ENCODE measurements at regions not wholly inside any gene's neighbourhood (a gene's known extent, or its start where the extent isn't known, plus 50 kb on each side); places are given as distances from the start of the nearest gene placed in this dataset.
A peak's percentile ranks its signal among the peaks of the same experiment; 100 is the strongest.
"Not testable (repeated sequence)": the region's sequence is repeated elsewhere in the genome, so short reads cannot be mapped to it uniquely, and the experiment has no call there.

DNA sequence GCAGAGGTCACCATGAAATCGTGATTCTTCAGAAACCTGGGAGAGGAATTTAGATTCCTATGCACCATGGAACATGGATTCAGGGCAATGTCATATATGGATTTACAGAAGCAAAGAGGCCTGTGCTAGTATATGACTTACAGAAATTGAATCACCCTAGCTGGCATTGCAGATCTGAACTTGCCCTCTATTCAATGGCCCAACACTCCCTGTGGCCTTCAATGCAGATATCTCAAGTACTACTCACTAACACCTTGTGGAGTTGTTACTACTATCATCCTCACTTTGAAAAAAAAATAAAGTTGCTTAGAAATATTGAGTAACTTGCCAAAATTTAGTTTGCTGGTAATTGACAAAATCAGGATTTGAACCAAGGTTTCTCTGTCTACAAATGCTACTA lies 305.4 kb upstream of the SLITRK1 start:
- no peak for DNase-seq (ENCODE audit: low read depth)

DNA sequence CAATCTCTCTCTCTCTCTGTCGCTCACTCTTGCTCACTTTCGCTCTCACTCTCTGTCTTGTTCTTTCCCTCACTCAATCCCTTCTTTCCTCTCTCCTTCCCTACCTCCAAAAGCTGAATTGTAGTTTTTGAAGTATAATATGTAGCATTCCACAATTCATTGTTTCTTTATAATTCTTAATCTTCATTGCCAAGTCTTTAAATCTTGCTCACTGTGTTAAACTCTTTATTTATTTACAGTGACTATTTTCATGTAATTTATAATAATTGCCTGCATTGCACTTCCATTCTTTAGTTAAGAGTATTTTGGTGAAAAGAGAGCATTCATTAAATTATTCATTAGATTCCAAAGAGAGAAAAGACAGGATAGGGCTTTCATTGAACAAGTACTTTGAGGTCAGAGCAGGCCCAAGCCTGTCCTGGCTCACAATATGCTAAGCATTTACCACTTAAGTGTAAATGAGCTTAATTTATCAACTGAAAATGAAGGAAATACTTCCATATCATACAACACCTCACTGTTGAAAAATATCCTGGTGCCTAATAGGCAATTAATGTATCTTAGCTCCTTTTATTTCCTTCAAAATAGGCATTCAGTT lies 257.4 kb upstream of the SLITRK1 start:
- DNase-seq (ENCODE audit: low read depth): no peak

DNA sequence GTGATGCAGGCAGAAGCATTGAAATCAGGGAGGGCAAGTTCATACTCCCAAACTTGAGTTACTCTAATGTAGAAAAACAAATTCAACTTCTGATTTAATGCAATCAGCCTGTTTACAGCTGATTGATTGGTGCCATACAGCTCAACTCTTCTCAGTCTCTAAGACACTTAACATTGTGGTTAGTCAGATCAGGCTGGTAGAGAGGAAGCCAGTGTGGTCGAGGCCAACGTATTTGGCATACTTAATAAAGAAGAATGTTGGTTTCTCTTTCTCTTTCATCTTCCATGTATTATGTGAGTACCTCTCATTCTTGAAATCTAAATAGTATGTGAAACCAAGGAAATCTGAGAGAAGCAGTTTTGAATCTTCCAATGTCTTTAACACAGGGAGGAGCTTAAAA lies 255.0 kb upstream of the SLITRK1 start:
- peak; percentile 14 for DNase-seq (ENCODE audit: low read depth)

DNA sequence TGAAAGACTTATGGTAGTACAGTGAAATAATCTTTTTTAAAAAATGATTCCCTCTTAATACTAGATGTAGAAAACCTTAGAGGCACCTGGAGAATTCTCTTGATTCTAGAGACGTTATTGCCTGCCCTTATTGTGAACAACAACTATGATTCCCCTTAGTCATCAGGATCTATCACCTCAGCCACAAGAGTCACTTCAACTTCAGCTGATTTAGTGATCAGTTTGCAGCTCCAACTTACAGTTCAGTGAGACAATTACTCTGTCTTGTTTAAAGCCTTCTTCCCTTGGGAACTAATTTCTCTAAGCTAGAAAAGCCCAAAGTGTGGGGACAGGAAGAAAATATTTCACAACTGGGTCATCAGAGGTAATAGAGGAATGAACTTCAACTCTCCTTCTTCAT lies 254.3 kb upstream of the SLITRK1 start:
- DNase-seq (ENCODE audit: low read depth): no peak

DNA sequence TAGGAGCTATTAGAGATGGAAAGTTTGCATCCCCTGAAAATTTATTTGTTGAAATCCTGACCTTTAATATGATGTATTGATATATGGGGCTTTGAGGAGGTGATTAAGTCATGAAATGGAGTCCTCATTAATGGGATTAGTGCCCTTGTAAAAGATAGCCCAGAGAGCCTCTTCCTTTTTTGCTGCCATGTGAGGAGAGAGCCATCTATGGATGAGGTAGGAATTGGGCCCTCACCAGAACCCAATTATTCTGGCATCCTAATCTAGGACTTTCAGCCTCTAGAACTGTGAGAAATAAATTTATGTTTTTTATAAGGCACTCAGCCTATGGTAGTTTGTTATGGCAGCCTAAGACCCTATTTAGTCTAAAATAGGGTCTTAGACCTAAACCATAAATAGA lies 250.2 kb upstream of the SLITRK1 start:
- no peak for DNase-seq (ENCODE audit: low read depth)

DNA sequence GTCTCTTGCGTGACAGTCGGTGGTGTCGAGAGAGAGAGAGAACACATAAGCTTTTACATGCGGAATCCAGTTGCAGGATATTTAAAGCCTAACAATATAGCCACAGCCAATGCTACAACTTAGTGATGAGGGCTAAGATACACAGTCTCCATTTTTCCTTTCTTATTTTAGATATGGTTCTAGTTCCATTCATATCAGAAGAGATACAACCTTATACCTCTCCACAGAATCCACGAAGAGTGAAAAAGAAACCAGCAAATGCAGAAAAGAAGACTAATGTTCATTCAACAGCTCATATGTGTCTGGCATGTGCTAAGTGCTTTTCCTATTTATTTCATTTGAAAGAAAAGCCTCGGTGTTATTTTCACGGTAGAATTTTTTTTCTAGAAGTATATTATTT lies 249.0 kb upstream of the SLITRK1 start:
- no peak for DNase-seq (ENCODE audit: low read depth)

DNA sequence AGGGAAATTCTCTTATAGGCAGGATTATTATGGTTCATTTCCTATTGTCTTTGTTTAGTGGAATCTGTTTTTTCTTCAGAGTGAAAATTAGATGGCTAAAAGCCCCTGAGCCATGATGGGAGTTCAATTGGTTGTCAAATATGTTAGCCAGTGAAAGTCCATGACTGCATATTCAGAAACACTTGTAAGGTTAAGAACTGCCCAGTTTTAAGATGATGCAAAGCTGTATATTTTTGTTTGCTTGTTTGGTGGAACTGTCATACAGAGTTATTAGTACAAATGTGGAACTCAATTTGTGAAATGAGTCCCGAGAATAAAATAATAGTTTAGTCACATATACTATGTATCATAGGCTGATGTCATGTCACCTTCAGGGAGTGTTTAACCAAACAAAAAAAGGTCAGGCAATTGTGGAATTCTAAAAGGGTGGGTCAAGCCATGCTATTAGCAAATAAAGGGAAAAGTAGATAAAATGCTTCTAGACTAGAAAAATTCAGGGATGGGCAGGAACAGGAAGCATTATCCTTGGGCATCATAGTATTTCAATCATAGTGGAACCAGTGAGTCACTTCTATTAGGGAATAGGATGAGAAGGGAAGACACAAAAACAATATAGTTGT lies 248.3 kb upstream of the SLITRK1 start:
- no peak for DNase-seq (ENCODE audit: low read depth)

DNA sequence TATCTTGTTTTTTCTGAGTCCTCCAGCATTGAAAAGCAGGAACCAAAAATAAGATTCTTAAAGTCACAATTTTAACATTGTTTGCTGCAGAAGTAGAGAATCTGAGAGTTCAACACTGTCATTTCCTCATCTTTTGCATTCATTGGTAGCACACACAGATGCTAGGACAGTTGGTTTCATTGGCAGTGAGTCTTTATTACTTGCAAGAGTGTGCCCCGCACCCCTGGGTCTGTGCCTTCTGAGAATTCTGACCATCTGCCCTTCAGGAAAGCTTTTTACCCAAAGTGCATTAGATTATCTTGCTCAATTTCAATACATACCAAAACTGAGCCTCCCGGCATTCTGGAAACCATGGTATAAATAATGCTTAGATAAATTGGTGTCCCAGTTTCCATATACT lies 247.7 kb upstream of the SLITRK1 start:
- no peak for DNase-seq (ENCODE audit: low read depth)

DNA sequence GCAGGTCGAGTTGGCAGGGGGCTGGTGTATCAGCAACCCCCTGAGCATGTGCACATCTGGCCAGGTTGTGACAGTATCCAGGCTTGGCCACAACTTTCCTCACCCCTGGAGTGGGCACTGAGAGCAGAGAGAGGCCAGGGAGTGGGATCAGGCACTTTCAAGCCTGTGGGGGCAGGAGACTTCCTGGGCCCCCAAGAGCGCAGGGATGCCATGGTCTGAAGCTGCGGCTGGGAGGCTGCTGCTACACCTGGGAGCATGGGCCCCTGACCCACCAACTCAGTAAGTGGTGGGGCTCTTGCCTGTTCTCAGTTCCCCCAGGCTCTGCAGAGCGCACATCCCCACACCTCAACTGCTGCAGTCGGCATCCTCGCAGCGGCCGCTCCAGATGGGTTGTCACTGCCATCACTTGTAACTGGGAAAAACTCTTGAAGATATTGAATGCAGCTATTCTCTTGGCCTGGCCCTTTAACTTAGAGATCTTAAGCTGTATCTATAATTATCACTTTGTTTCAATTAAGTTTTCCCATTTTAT lies 245.4 kb upstream of the SLITRK1 start:
- DNase-seq (ENCODE audit: low read depth): no peak

DNA sequence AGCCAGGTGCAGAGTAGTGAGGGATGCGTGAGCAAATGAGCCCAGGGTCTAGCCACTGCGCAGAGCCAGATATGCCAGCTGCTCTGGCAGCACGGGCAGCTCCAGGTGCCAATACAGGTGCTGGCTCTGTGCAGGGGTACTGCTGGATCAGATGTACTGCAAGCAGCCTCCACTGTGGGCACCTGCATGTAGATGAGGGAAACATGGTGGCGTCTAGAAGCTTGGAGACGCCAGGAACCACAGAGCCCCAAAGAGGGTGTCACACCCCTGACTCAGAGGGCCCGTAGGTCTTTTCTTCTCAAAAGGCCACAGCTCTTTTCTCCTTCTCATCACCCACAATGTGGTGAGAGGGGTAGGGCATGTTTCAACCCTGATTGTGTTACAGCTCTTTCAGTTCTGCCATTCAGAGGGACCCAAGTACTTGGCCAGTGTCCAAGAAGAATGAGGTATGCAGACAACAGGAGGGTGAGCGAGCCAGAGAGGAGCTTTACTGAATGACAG lies 244.4 kb upstream of the SLITRK1 start:
- no peak for DNase-seq (ENCODE audit: low read depth)

DNA sequence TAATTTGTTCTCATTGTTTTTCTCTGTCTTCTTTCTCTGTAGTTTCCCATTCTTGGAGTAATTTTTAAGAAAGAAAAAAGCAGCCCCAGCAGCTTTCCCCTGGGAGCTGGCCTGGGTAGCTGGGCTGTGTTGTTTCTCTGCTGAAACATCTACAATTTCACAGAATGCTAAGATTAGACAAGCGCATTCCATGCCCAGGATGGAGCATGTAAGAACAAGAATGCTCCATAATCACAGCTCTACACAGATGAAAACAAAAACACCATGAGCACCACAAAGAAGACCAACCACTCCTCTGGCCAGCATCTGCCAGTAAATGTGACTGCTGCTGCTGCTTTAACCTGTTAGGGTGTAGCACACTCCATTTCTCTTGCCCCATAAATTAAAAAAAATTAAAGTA lies 239.2 kb upstream of the SLITRK1 start:
- DNase-seq (ENCODE audit: low read depth): no peak

DNA sequence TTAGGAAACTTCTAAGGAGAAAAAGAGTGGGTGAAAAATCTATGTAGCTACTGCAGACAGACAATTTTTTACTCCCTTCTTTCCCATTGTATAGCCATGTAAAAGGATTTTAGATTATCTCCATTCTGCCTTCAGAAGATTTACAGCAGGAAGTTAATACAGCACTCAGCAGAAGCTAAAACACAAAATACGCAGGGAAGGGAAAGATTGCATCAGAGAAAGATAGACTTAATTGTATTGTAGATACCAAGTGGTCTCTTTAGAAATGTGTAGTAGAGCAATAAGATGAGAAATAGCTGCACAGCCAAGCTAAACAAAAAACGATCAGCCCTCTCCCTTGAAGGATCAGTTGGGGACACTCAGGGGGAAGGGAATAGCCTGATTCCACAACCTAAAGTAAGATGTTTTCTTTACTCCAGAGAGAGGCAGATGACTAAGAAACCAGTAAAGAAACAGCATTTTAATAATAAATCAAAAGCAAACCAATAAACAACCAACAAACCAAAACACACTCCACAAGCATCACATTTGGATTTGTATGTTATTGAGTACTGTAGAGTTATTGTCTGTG lies 236.7 kb upstream of the SLITRK1 start:
- DNase-seq (ENCODE audit: low read depth): no peak

DNA sequence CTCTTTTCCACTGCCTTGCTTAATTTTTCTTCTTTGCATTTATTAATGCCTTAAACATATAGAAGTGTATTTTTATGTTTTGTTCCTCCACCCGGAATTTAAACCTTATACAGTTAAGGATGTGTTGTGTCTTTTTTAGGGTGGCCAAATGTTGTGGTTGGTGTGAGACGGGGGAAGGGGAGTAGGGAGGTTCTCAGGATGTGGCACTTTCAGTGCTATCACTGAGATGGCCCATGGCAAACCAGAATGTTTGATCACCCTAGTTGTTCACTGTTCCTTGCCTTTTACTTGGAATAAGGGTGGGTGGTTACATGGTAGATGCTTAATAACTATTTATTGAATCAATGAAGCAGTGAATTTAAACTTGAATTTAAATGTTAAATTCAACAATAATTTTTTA lies 216.0 kb upstream of the SLITRK1 start:
- no peak for DNase-seq (ENCODE audit: low read depth)

DNA sequence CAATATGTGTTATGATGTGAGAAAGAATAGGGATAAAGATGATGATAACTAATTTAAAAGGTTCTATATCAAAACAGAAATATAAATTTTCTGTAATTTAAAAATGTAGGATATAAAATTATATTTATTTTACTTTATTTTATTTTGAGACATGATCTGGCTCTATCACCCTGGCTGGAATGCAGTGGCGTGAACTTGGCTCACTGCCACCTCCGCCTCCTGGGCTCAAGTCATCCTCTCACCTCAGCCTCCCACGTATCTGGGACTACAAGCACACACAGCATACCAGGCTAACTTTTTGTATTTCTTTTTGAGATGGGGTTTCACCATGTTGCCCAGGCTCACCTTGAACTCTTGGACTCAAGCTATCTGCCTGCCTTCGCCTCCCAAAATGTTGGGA lies 214.9 kb upstream of the SLITRK1 start:
- DNase-seq (ENCODE audit: low read depth): no peak

DNA sequence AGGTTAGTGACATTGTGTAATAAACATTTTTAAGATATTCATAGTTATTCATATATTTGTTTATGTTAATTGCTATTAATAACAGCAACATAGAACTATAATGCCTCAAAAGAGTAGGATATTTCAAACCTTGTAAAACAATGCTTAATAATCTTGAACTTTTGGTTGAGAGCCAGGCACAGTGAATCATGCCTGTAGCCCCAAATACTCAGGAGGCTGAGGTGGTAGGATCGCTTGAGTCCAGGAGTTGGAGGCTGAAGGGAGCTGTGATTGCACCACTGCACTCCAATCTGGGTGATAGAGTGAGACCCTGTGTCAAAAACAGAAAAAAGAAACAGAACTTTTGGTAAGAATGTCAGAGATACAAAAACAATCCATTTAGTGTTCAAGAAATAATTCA lies 213.9 kb upstream of the SLITRK1 start:
- no peak for DNase-seq (ENCODE audit: low read depth)

DNA sequence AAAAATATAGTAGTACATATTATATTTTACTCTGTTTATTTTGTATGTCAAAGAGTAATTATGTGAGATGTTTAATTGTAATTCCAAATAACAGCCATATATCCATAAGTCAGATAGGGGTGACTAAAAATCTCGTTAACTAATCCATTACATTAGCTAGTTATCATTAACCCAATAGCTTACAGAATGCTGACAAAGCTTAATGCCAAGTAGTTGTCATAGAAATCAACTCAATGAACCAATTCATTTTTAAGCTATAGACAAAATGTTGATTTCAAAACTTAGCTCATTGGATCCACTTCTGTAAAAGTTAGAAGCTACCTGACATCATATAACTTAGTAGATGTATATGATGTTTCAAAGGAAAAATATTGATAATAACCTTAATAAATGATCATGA lies 206.7 kb upstream of the SLITRK1 start:
- DNase-seq (ENCODE audit: low read depth): no peak

DNA sequence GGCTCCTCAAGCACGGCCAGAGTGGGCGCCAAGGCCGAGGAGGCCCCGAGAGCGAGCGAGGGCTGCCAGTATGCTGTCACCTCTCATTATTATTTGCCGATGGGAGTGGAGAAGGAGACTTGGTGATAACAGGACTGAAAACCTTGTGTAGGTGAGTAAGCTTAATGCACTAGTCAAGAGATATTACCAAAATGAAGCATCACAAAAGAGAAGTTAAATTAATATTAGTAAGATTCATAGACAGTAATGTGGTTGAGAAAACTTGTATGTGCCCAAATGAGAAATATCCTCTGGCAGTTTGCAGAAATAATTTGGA lies 204.5 kb upstream of the SLITRK1 start:
- no peak for DNase-seq (ENCODE audit: low read depth)

DNA sequence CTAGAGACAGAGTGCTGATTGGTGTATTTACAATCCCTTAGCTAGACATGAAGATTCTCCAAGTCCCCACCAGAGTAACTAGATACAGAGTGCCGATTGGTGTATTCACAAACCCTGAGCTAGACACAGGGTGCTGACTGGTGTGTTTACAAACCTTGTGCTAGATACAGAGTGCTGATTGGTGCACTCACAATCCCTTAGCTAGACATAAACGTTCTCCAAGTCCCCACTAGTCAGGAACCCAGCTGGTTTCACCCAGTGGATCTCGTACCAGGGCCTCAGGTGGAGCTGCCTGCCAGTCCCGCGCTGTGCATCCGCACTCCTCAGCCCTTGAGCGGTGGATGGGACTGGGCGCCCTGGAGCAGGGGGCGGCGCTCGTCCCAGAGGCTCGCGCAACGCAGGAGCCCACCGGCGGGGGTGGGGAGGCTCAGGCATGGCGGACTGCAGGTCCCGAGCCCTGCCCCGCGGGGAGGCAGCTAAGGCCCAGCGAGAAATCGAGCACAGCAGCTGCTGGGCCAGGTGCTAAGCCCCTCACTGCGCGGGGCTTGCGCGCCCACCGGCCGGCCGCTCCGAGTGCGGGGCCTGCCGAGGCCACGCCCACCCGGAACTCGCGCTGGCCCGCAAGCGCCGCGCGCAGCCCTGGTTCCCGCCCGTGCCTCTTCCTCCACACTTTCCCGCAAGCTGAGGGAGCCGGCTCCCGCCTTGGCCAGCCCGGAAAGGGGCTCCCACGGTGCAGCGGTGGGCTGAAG lies 204.0 kb upstream of the SLITRK1 start:
- DNase-seq (ENCODE audit: low read depth): not testable (repeated sequence)

DNA sequence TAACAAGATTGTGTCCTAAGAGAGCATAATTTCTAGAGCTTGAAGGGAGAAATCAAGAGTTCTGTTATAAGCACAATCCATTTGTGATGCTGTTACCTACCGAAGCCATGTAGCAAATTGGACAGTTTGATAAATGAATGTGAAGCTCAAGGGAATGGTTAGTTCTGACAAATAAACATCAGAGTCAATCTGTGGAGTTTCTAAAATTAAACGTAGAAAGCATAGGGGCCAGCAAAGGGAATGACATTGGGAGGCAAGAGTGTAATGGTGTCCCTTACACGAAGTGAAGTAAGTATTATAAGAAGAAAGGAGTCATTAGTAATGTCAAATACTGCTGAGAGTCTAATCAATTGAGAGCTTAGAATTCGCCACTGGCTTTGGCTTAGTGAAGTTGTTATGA lies 200.2 kb upstream of the SLITRK1 start:
- no peak for DNase-seq (ENCODE audit: low read depth)

DNA sequence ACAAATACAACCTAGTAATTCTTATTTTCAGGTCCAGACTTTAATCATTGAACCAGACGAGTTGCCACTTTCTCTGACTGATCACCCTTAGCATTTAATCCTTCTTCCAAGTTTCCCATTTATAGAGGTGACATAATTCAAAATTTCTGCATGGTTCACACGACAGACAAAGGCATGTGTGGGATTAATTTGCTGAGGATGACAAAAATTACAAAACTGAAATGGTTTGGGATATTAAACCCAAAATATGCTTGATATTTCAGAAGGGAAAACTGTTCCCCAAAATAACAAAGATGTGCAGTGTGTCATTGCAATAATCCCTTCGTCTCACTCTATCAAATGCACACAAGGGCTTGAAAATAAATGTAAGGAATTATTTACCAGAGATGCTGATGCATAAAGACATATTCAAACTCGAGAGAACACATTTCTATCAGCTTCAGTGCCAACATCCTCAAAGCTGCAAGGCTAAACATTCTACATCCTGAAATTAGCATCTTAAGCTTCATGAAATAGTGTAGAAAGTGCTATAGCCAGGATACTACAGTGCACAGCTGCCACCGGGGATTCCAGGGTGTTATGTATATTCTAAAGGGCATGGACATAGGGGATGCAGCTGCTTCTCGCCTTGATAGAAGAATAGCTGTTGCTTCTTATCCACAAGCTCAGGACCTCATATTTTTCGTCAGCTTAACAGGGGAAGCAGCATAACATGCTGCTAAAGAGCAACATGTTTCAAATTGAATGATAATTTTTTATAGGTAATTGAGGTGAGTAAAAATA lies 198.7 kb upstream of the SLITRK1 start:
- DNase-seq (ENCODE audit: low read depth): no peak

DNA sequence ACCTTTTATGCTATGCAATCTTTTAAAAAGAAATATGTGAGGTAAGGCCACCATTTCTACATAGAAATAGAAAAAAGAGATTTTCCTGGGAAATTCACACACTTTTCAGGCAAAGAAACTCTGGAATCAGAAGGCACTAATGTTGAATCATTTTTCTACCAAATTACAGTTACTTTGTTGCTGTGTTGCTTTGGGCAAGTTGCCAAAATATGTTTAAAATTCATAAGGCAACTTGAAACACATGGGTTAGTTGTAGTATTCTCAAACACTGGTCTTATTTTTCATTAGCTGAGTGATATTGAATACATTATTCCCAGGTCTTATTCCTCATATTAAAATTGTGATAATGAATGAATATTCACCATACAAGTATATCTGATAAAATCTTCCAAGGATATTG lies 195.0 kb upstream of the SLITRK1 start:
- no peak for DNase-seq (ENCODE audit: low read depth)

DNA sequence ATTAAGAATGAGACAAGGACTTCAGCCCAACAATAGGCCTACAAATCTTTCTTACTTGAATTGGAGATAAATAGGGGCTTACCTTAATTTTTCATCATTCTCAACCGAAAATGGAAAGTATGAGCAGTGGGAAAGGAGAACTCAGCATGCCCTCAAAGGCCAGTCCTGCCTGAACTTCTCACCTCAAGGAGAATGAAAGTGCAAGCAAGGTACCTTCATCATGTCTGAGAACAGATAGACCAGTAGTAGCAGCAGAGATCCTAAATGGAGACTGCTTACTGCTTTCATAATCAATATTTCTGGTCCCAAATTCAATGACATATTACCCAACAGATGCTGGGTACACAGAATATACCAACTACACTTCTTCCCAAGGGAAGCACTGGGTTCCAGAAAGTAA lies 194.0 kb upstream of the SLITRK1 start:
- DNase-seq (ENCODE audit: low read depth): no peak

Data from activated T-helper 1 cell treated with Interleukin-2 at 50 U/mL for 16 hours (primary cell).